HG03571 (cell line): ENCODE measurements at regions not wholly inside any gene's neighbourhood (a gene's known extent, or its start where the extent isn't known, plus 50 kb on each side); places are given as distances from the start of the nearest gene placed in this dataset.

Experiments
- ATAC-seq: cut with Tn5 transposase; IDR thresholded peaks from one replicate; pipeline ENCODE4 v1.9.1; 2021; ENCODE audit not compliant: unreplicated experiment

DNA sequence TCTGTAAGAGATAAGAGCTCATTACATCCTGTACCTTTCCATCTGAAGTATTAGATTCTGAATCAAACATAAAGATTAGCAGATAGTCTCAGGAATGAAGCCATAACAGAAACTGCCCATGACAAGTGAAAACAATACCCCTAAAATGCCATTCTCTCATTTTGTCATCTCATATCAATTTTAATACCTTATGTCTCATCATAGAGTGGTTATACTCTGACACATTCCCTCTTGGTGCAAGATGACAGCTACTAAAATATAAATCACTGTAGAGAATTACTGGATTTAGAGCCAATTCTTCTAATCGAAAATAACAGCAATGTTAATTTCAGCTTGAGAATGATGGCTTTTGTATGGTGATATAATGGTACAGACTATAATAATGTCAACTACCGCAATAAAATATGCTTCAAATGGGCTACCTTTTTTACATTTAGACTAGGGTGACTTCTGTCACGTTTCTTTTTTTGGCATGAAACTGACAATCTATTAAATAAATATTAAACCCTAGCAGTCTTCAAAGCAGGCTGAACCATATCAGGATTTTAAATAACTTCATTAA, 125.1 kb upstream of the ITGA4 start:
- ATAC-seq: no peak

DNA sequence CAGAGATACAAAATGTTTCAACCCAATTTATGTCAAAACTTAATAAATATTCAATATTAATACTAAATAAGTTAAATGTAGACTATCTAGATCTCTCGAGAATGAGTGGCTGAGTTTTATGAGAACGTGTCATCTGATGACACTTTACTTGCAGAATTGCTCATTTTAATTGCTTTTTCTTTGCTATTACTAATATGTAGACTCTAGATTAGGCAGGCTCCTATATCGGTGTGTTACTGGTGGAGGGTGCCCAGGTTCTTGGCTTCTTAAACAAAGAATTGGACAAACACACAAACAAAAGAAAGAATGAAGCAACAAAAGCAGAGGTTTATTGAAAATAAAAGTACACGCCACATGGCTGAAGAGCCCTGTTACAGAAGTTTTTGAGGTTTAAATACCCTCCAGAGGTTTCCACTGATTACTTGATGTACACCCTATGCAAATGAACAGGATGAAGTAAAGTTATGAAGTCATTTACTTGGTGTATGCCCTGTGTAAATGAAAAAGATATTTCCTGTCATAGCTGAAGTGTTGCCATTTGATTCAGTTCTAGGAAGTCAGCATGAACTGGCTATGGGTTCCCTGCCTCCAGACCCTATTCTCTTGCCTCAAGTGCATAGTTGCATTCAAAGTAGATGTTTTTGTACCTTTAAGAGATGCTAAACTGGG, 122.9 kb upstream of the ITGA4 start:
- ATAC-seq: no peak

GRCh38 chr2:181340891-181341290, 116.3 kb upstream of the ITGA4 start:
- ATAC-seq: no peak

DNA sequence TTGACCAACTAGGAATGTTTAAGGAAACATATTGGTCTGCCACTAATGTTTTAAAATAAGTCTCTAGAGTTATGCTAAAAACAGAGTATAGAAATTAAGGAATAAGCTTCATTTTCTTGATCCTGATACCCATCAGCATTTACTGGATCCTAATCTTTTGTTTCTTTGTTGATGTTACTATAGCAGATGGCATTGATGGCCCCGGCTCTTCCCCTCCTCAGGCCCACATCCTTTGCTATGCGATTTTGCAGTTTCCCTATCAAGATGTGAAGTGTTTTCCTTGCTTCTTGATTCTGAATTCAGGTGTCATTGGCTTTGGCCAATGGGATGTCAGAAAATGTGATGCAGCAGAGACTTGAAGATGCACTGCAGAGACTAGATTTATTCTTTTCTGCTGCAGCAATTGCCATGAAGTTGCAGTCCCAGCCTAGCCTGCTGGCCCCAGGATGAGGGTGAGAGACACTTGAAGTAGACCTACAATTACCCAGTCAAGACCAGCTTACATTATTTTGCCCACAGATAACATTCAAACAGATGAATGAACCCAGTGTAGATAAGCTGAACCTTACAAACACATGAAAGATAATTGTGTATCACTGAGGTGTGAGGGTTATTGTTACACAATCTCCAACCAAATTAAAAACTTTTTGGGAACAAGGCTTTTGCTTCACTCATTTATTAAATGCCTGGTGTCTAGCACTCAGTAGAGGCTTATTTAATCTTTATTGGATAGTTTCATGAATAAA, 115.2 kb upstream of the ITGA4 start:
- ATAC-seq: no peak

- peak; percentile 86 for ATAC-seq
Observed at GRCh38 chr2:181348107-181348837, 108.9 kb upstream of the ITGA4 start.

GRCh38 chr2:181352158-181352557, 105.0 kb upstream of the ITGA4 start:
- no peak for ATAC-seq

DNA sequence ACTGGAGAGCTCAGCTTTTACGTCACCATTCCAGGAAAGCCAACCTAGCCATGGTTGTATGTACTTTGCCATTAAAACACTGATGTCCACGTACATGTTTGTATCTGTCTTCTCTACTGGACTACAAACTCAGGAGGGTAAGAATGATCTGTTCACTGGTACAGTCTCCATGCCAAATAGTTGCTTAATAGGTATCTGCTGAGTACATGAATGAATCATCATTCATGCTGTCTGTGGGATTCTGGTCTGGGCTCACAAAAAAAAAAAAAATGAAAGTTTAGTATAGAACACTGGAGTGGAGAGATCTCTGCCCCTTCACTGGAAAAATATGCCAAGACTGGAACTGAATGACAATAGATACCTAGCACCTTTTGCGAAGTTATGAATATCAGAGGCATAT, 102.6 kb upstream of the ITGA4 start:
- no peak for ATAC-seq

GRCh38 chr2:181356526-181357130, 100.6 kb upstream of the ITGA4 start:
- no peak for ATAC-seq

DNA sequence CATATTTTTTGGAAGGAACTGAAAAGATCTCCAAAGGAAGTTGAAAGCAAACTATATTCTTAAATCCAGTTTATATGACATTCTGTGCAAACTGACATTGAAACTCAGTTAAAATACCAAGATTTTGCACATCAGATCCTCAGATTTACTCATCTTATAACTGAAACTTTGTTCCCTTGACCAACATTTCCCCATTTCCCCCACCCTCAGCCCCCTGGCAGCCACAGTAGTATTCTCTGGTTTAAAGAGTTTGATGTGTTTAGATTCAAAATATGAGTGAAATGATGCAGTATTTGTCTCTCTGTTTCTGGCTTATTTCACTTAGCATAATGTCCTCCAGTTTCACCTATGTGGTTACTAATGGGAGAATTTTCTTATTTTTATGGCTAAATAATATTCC, 99.2 kb upstream of the ITGA4 start:
- ATAC-seq: no peak

GRCh38 chr2:181362561-181362960, 94.6 kb upstream of the ITGA4 start:
- no peak for ATAC-seq

DNA sequence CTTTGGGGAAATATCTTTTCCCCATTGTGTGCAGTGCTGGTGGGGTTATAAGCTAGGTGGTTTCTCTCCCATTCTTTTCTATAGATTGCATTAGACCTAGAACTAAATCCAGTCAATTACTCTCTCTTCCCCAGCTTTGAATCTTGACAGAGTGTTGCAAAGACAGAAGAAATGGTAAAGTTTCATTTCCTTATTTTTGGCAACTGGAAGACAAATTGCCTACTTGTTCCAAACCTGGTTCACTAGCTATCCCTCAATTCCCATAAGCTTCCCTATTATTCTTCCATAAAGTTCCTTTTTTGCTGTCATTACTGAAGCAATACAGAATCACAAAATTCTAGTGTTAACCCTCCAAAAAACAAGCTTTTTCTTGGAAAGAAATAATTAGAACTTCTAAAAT, 94.0 kb upstream of the ITGA4 start:
- no peak for ATAC-seq

GRCh38 chr2:181364492-181365170, 92.6 kb upstream of the ITGA4 start:
- no peak for ATAC-seq

DNA sequence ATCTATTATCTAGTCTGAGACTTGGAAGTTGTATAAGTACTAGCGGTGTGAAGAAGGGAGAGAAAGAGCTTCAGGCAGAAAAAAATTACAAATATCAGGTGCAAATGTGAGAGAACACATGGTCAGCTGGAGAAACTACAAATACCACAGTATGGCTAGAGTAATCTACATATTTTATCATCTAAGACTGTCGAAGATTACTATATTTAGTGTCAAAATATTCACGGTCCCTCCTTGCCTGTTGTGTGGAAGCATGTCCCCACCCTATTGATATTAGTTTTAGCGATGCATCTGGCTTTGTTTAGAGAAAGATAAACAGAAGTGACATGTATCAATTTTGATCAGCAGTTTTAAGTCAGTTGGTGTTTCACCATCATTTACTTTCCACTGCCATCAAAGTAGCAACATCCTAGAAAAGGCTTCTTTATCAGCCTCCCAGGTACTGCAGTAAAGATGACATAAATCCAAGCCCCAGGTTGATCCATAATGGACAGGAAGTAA, 90.5 kb upstream of the ITGA4 start:
- ATAC-seq: no peak

GRCh38 chr2:181367411-181367810, 89.8 kb upstream of the ITGA4 start:
- no peak for ATAC-seq

DNA sequence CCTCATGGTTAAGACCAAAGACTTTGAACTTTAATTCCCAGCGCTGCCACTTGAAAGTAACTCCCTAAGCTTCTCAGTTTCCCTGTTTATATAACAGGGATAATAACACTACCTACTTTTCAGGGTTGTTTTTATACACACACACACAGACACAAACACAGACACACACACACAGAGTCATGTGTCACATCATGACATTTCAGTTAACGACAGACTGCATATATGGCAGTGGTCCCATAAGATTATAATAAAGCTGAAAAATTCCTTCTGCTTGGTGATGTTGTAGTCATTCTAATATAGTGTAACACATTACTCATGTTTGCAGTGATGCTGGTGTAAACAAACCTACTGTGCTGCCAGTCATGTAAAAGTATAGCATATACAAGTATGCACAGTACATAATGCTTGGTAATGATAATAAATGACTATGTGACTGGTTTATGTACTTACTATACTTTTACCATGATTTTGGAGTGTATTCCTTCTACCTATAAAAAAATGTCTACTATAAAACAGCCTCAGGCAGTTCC, 89.2 kb upstream of the ITGA4 start:
- ATAC-seq: no peak

GRCh38 chr2:181370126-181370525, 87.1 kb upstream of the ITGA4 start:
- no peak for ATAC-seq

- no peak for ATAC-seq
Observed at GRCh38 chr2:181371195-181371594, 86.0 kb upstream of the ITGA4 start.

DNA sequence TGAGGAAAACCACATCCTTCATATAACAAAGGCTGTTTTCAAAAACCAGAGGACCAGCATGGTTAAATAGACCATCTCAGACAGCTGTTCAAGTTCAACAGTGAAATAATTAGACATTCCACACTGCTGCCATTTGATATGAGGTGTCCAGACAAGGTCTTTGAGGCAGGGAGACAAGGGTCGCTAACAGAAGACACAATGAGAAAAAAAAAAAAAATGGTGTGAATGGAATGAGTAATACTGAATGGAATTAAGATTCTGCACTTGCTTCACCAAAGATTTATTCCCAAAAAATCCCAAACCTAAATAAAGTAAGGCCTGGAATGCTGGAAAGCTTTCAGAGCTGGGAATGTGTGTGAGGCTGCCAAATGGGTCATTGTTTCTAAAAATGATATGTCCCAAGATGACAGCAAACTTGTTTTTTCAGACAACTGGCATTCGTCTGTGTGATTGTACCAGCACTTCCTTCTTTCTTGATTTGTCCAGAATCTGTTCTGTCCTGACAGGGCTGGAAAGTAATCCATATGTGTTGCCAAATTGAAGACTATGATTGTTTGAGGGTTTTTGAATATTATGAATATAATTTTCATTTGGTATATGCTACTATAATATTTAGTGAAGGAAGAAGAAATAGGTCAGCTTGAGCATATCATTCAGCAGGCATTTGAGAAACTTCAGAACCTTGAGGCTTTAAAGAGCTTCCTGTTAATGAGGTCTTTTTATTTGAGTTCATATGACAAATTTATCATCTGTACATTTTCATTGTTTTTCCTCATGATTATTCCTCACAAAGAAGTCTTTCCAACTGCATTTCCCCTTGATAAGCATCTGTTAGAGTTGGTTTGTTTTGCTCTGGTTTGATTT, 85.2 kb upstream of the ITGA4 start:
- ATAC-seq: no peak

DNA sequence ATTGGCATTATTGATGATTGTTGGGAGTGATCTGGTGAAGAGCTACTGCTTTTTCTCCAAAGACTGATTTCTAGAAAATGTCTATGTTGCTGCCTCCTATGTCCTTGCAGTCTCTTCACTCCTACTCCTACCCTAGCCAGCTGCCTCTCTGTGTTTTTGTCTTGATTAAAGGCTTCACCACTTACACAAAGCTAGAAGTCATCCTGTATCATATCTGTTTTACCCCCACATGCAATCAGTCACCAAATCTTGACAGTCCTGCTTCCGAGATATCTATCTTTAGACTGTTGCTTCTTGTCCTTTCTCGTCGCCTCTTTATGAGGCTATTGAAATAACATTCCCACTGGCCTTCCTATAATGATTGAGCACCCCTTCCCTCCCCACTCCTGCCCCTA, 84.5 kb upstream of the ITGA4 start:
- ATAC-seq: no peak
